ENCODE measurements at regions not wholly inside any gene's neighbourhood (a gene's known extent, or its start where the extent isn't known, plus 50 kb on each side); places are given as distances from the start of the nearest gene placed in this dataset.
"Not testable (repeated sequence)": the region's sequence is repeated elsewhere in the genome, so short reads cannot be mapped to it uniquely, and the experiment has no call there.

GRCh38 chr2:76170009-76170384 is 459.3 kb upstream of the GCFC2 start:
- DNase-seq (ENCODE audit: low read depth): no peak

DNA sequence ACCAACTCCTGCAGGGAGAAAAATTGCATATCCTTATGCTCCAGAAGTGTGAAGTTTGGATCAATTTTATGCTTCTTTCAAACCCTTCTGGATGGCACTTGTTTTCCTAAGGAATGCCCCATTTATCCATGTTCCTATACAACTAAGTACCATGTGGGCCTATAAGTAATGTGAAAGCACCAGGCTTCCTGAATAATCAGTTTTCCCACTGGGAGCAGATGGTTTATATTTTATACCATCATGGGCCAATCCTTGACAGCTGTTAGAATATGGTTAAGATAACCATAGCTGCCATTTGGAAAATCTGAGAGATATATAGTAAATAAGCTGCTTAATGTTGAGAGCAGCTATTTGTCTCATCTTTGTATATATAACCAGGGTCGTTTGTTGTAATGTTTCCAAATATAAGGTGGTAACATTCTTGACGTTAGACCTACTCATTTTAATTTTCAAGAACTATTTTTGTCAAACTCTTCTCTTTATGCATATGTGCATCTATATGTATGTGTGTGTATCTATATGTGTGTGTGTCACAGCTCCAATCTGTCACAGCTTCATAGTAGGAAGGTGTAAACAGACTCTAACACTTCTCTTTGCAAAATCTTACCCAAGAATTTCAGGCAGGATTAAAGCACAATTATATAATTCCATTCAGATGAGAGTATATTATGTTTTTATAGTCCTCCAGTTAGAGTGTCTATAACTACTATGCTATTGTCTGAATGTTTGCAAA is 458.7 kb upstream of the GCFC2 start:
- DNase-seq (ENCODE audit: low read depth): no peak

DNA sequence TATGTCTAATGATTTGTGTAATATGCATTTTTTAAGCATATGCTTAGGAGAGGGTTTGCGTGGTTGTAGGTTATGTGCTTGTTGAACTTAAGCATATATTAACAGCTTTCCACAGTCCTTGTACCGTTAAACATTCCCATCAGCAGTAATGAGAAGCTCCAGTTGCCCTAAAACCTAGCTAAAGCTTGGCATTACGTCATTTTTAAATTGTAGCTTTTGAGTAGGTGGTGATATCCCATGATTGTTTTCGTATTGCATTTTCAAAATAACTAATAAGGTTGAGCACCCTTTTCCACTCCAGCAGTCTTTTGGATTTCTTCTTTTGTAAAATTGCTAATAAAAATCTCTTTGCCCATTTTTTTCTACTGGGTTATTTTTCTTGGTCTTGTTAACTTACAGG is 453.1 kb upstream of the GCFC2 start:
- DNase-seq (ENCODE audit: low read depth): no peak

DNA sequence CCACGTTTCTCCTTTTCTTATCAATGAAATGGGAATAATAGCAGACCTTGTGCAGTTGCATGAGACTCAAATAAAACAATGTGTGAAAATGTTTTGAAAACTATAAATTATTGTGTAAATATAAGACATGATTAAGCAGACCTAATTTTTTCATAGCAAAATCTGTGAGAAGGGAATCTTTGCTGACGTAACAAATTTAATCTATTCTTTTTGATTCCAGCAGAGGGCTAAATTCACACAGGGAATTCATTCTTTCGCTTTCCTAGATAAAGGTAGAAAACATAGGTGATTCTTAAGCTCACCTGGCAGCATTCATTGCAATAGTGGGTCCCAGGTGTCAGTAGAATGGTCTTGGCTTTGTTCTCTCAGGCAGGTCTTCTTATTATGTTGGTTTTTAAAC is 450.0 kb upstream of the GCFC2 start:
- DNase-seq (ENCODE audit: low read depth): no peak

DNA sequence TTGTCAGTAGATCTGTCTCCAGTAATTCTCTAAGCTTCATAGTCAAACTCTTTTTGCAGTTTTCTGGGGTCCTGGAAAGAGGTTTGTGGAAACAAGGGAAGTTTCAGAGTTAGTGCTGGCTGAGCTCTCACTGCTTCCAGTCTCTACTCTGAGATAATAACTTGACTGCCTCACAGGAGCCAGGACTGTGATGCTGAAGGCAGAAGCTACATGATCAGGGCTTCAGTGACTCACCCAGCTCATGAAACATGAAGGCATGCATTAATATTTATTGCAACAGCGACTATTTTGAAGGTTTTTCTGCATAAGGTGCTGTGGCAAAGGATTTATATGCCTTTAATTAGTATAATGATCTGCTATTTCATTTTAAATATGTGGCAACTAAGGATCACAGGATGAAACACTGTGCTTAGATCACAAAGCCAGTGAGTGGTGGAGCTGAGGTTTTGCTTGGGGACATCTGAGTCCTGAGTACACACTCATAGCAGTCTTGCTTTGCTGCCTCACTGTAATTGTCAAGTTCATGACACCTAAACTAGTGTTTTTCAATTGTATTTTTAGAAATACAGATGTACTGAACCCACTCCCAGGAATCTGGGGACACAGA is 448.4 kb upstream of the GCFC2 start:
- no peak for DNase-seq (ENCODE audit: low read depth)

- no peak for DNase-seq (ENCODE audit: low read depth)
Measured at GRCh38 chr2:76157531-76157930, 446.8 kb upstream of the GCFC2 start.

DNA sequence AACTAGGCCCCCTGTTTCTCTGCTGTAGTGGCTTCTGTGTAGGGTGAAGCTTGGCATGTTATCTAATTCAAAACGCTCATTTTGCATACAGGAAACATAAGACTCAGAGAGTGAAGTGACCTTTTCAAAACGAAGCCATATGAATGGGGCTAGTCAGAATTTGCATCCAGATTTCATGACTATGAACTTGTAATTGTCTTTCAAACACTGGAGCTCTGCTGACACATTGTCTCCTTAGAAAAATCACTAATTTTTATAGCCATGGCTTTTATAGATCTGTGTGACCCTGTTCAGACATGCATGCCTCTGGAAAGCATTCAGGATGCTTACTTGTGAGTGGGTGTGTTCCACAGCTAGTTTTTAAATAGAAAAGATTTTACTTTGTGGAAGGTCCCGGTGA is 444.3 kb upstream of the GCFC2 start:
- no peak for DNase-seq (ENCODE audit: low read depth)

DNA sequence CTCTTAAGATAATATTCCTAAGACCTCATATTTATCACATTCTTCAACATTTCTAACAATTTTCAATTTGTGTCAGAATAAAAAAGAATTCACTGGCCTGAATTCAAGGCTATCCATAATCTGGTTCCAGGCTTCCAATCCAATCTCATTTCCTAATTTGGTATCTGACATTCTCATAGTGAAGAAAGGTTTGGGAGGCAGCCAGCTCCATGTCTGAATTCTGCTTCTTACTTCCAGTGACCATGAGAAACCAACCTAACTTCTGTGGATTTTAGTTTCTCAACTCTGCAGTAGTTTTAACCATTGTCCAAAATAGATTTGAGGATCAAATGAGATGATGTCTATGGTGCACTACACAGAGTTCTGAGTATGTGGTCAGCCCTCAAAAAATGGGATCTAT is 439.1 kb upstream of the GCFC2 start:
- DNase-seq (ENCODE audit: low read depth): no peak

- DNase-seq (ENCODE audit: low read depth): not testable (repeated sequence)
Measured at GRCh38 chr2:76139303-76139702, 428.6 kb upstream of the GCFC2 start.

DNA sequence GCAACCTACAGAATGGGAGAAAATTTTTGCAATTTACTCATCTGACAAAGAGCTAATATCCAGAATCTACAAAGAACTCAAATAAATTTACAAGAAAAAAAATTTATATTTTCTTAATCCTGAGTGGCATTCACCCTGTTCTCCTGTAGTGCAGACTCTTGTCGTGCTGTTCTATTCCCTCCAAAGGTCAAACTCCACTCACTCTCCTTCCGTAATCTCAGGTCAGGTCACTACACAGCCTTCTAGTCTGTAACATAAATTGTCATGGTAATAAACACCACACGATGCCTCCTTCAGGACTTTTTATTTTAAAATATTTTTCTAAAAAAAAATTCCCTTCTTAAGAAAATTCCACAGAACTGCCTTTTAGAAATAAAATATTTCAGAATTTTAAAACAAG is 417.9 kb upstream of the GCFC2 start:
- DNase-seq (ENCODE audit: low read depth): no peak

DNA sequence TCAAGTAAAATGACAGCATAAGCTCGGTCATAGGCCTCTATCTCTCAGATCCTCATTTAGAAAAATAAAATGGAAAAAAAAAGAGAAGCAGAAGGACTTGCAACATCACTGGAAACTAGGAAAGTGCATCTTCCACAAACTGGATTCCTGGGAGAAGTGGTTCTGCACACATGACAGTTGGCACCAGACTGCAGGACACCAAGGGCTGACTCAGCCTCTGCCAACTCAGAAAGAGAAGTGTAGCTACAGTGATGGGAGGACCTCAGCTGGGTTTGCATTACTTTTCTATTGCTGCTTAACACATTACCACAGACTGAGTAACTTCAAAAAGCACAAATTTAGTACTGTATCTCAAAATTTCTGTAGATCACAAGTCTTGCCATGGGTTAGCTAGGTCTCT is 409.5 kb upstream of the GCFC2 start:
- DNase-seq (ENCODE audit: low read depth): no peak

DNA sequence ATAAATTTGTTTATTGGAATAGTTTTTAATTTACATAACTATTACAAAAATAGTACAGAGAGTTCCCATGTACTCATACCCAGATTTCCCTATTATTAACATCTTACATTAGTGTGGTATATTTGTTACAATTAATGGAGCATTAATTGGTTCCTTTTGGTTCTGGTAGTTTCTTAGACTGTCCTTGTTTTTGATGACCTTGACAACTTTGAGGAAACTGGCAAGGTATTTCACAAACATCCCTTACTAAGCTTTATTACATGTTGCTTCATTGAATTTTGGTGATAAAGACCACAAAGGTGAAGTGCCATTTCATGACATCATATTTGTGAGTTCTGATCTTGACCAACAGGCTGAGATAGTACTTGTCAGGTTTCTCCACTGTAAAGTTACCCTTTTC is 379.0 kb upstream of the GCFC2 start:
- no peak for DNase-seq (ENCODE audit: low read depth)

DNA sequence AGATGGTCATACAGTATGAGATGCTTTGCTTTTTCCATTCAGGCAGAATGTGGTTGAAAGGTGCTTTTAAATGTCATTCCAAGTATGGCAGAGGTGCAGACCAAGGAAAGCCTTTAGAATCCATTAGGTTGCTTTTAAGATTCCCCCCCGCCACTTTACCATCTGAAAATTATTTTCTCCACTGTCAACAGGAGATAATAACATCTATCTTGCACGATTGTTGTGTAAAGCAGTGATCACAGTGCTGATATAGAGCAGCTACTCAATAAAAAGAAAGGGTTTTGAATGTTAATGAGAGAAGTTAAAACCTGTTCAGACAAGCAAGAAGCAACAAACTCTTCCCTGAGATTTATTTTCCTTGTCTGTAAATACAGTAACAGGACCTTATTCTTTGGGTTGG is 372.5 kb upstream of the GCFC2 start:
- no peak for DNase-seq (ENCODE audit: low read depth)

GRCh38 chr2:76082509-76082908 is 371.8 kb upstream of the GCFC2 start:
- no peak for DNase-seq (ENCODE audit: low read depth)

- no peak for DNase-seq (ENCODE audit: low read depth)
Measured at GRCh38 chr2:76080154-76080553, 369.4 kb upstream of the GCFC2 start.

DNA sequence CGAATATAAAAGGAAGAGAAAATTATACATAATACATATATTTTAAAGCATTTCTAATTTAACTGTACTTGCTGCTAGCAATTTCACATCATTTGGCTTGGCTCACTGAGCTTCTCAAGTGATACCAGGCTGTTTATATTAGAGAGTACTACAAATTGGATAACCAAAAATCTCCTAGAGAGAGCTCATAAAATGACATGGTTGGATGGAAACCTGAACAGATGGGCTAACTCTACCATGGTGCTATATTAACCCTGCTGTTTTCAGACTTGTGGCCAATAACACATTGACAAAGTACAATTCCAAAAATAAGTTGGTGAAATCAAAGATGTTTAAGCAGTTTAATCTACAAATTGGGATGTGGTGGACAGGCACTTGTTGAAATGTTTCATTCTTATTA is 364.4 kb upstream of the GCFC2 start:
- no peak for DNase-seq (ENCODE audit: low read depth)

DNA sequence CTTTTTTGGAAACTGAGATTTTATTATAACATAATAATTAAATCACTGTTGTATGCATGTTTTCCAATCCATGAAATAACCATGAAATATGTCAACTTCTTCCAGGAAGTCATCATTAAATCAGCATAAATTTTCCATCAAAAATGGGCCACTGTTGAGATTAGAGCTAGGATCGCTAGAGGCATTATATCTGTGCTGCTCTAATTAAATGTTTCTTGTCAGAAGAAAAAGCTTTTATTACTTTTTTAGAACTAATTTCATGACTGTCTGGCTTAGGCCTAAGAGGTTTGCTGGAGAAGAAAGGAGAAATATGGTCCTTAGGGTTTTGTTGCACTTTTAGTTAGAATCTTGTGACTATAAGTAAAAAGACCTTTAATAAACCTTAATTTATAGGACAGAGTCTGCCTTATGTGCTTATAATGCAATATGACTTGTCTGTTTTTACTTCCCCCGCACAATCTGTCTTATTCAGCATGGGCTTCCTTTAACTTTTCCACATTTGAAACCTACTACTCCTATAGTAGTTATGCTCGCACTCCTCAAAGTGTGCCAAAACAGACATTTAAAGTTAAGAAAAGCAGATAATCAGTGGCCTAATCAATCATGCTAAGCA is 363.4 kb upstream of the GCFC2 start:
- no peak for DNase-seq (ENCODE audit: low read depth)

- no peak for DNase-seq (ENCODE audit: low read depth)
Measured at GRCh38 chr2:76050196-76050595, 339.5 kb upstream of the GCFC2 start.

DNA sequence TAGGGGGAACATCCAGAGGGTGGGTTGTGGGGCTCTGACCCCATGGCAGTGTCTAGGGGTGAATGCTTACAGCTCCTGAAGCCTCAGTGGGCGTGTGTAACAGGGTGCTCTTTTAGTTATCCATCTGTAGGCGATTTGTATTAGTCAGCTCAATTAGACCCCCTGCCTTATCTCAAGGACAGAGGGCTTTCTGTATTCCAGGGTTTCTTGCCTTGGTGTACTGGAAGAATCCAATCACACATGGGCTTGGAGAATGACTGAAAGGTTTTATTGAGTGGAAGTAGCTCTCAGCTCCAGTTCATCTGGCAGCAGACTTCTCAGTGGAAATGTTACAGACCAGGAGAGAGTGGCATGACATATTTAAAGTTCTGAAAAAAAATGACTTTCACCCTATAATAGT is 334.0 kb upstream of the GCFC2 start:
- no peak for DNase-seq (ENCODE audit: low read depth)

DNA sequence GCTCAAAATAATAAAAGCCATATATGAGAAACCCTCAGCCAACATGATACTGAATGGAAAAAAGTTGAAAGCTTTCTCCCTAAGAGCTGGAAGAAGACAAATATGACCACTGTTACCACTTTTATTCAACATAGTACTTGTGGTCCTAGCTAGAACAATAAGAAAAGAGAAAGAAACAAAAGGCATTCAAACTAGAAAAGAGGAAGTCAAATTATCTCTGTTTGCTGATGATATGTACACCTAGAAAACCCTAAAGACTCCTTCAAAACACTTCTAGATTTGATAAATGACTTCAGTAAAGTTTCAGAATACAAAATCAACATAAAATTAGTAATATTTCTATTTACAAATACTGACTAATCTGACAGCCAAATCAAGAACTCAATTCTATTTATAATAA is 328.8 kb upstream of the GCFC2 start:
- DNase-seq (ENCODE audit: low read depth): no peak

GRCh38 chr2:76027761-76028160 is 317.0 kb upstream of the GCFC2 start:
- DNase-seq (ENCODE audit: low read depth): no peak

DNA sequence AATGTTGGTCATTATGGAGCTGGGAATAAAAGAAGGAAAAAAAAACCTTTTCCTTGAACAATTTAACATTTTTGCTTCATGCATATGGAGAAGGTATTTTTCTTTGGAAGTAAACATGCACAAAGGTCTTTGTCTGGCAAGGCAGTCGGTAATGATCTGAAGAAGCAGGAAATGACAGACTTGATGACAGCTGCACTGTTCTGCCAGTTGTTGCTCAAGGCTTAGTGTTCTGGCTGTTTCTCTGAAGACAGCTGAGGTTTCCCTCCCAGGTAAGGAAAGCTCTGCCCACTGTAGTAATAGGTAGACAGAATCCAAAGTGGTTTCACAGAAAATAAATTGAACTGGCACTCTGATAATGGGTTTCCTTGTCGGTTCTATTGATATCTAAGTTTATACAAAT is 308.4 kb upstream of the GCFC2 start:
- DNase-seq (ENCODE audit: low read depth): no peak

DNA sequence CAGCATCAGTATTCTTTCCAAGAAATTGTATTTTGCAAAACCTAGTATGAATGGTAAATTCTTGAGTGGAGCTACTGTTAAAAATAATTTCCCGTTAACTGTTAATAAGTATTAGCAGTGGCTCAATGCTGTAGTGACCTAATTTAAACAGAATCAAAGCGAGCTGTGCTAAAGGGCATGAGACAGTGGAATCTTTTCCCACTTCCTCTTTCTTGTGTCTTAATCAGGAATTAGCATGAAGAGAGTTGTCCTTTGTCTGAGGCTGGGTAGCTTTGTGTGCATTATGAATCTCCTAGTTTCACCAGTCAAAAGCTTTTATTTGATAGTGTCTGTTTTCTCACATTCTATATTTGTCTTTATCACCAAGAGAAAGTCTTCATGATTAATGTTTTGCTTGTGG is 298.8 kb upstream of the GCFC2 start:
- DNase-seq (ENCODE audit: low read depth): no peak
